HepG2 (cell line): ENCODE measurements at regions not wholly inside any gene's neighbourhood (a gene's known extent, or its start where the extent isn't known, plus 50 kb on each side); places are given as distances from the start of the nearest gene placed in this dataset.

Source experiments
- AHDC1 ChIP-seq: sonication (generic); formaldehyde crosslinking; IDR thresholded peaks from 2 replicates; pipeline ENCODE4 v1.5.1; 2020; ENCODE audit warnings: mild to moderate bottlenecking, missing genetic modification reagents, borderline replicate concordance
- CENPT ChIP-seq: sonication (generic); formaldehyde crosslinking; IDR thresholded peaks from 2 replicates; pipeline ENCODE4 v1.8.0; 2022; ENCODE audit warnings: low read depth, mild to moderate bottlenecking, moderate library complexity, missing genetic modification reagents
- FOXK1 ChIP-seq: sonication (generic); formaldehyde crosslinking; IDR thresholded peaks from 2 replicates; pipeline ENCODE4 v1.4.0; 2020; ENCODE audit warnings: low read depth, missing genetic modification reagents, borderline replicate concordance
- HOXD1 ChIP-seq: sonication (generic); formaldehyde crosslinking; IDR thresholded peaks from 2 replicates; pipeline ENCODE4 v1.5.0; 2020; ENCODE audit warnings: missing genetic modification reagents
- NR2C2 ChIP-seq: sonication (generic); formaldehyde crosslinking; IDR thresholded peaks from 2 replicates; pipeline ENCODE4 v1.4.0; 2020; ENCODE audit warnings: missing genetic modification reagents, mild to moderate bottlenecking, moderate library complexity, borderline replicate concordance
- ONECUT2 ChIP-seq: sonication (generic); formaldehyde crosslinking; IDR thresholded peaks from 2 replicates; pipeline ENCODE4 v1.4.0; 2020; ENCODE audit warnings: missing genetic modification reagents
- PHB2 ChIP-seq: fragments of 450-650 bp; IDR thresholded peaks from 2 replicates; pipeline ENCODE4 v1.6.1; 2018; ENCODE audit not compliant: partially characterized antibody
- PHF8 ChIP-seq: sonication (generic); formaldehyde crosslinking; IDR thresholded peaks from 2 replicates; pipeline ENCODE4 v1.5.0; 2020; ENCODE audit warnings: missing genetic modification reagents
- RFX5 ChIP-seq: IDR thresholded peaks from 2 replicates; pipeline ENCODE4 v1.6.1; 2011; ENCODE audit warnings: low read depth, low read length, improper control_type of control experiment
- TCF7 ChIP-seq: sonication (generic); IDR thresholded peaks from 2 replicates; pipeline ENCODE4 v1.6.1; 2016; ENCODE audit warnings: antibody characterized with exemption, low read depth
- ZNF136 ChIP-seq: sonication (generic); formaldehyde crosslinking; IDR thresholded peaks from 2 replicates; pipeline ENCODE4 v1.8.1; 2022; ENCODE audit warnings: low read depth, mild to moderate bottlenecking, moderate library complexity, missing genetic modification reagents
- ZNF770 ChIP-seq: sonication (generic); formaldehyde crosslinking; IDR thresholded peaks from 2 replicates; pipeline ENCODE4 v1.5.0; 2020; ENCODE audit warnings: mild to moderate bottlenecking, missing genetic modification reagents
- TF ChIP-seq, protein P1 (sequence below): sonication (generic); formaldehyde crosslinking; IDR thresholded peaks from 2 replicates; pipeline ENCODE4 v1.9.0; 2021; ENCODE audit warnings: mild to moderate bottlenecking, missing genetic modification reagents

DNA sequence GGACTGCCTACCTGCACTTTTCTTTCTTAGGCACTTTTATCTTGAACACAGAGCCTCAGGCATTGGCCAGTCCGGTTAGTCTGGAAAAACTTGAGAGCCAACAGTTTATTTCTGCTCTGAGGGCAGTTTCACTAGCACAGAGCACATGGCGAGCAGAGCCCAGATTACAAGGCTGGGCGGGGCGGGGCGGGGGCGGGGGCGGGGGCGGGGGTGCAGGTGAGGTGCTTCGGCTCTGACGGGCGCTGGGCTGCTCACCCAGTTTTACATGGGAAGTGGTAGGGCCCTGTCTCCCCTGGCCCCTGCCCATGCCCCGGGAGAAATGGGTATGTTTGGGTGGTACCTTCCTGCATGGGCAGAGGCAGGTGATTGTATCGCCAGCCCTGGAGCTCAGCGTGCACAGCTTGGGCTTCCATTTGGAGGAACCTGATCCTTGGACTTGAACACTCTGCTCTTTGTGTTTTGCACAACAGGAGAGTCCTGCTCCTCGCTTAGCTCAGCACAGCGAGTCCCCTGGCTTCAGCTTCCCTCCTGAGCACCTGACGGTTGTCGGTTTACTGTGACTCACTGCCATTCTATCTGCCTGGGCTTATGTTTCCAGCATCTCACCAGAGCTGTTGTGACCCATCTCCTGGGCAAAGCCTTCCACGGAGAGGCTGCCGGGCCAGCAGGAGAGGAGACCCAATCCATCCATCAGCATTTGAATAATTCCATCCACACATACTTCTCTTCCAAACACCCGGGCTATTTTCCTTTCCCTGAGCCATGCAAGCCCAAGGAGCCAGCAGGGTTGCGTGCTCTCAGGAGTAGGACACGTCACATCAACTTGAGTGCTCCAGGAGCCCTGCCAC is 108.5 kb downstream of the ARF6 start (continued):
- TF ChIP-seq, protein P1, sequence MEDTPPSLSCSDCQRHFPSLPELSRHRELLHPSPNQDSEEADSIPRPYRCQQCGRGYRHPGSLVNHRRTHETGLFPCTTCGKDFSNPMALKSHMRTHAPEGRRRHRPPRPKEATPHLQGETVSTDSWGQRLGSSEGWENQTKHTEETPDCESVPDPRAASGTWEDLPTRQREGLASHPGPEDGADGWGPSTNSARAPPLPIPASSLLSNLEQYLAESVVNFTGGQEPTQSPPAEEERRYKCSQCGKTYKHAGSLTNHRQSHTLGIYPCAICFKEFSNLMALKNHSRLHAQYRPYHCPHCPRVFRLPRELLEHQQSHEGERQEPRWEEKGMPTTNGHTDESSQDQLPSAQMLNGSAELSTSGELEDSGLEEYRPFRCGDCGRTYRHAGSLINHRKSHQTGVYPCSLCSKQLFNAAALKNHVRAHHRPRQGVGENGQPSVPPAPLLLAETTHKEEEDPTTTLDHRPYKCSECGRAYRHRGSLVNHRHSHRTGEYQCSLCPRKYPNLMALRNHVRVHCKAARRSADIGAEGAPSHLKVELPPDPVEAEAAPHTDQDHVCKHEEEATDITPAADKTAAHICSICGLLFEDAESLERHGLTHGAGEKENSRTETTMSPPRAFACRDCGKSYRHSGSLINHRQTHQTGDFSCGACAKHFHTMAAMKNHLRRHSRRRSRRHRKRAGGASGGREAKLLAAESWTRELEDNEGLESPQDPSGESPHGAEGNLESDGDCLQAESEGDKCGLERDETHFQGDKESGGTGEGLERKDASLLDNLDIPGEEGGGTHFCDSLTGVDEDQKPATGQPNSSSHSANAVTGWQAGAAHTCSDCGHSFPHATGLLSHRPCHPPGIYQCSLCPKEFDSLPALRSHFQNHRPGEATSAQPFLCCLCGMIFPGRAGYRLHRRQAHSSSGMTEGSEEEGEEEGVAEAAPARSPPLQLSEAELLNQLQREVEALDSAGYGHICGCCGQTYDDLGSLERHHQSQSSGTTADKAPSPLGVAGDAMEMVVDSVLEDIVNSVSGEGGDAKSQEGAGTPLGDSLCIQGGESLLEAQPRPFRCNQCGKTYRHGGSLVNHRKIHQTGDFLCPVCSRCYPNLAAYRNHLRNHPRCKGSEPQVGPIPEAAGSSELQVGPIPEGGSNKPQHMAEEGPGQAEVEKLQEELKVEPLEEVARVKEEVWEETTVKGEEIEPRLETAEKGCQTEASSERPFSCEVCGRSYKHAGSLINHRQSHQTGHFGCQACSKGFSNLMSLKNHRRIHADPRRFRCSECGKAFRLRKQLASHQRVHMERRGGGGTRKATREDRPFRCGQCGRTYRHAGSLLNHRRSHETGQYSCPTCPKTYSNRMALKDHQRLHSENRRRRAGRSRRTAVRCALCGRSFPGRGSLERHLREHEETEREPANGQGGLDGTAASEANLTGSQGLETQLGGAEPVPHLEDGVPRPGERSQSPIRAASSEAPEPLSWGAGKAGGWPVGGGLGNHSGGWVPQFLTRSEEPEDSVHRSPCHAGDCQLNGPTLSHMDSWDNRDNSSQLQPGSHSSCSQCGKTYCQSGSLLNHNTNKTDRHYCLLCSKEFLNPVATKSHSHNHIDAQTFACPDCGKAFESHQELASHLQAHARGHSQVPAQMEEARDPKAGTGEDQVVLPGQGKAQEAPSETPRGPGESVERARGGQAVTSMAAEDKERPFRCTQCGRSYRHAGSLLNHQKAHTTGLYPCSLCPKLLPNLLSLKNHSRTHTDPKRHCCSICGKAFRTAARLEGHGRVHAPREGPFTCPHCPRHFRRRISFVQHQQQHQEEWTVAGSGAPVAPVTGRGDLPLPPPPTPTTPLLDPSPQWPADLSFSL (CRISPR knock-in tag), result peak; percentile 69
- TF ChIP-seq RFX5 (no peak), AHDC1 (CRISPR knock-in tag) (no peak), ZNF770 (no peak), HOXD1 (CRISPR knock-in tag) (no peak), ZNF136 (CRISPR knock-in tag) (no peak), PHF8 (CRISPR knock-in tag) (peak; percentile 53), CENPT (CRISPR knock-in tag) (no peak), FOXK1 (CRISPR knock-in tag) (0 out of 2 replicates have a peak, but pooled peaks have one; percentile 39), NR2C2 (CRISPR knock-in tag) (no peak), PHB2 (no peak), TCF7 (no peak), ONECUT2 (CRISPR knock-in tag) (no peak)
